Karpas-422 (cell line): ENCODE measurements at regions not wholly inside any gene's neighbourhood (a gene's known extent, or its start where the extent isn't known, plus 50 kb on each side); places are given as distances from the start of the nearest gene placed in this dataset.

Experiments
- DNase-seq: peaks from one replicate; pipeline ENCODE4 v3.0.0-alpha.2; 2015
- H2AFZ ChIP-seq: fragments of 200-600 bp; sonication (generic); 2 replicates; pipeline ENCODE4 v1.6.1; 2014; ENCODE audit warnings: antibody characterized with exemption, low read length, mixed read lengths
- H3K27ac ChIP-seq: fragments of 200-600 bp; sonication (generic); 2 replicates; pipeline ENCODE4 v1.5.1; 2014; ENCODE audit warnings: mild to moderate bottlenecking, low read length, moderate library complexity
- H3K27me3 ChIP-seq: fragments of 200-600 bp; sonication (generic); 2 replicates; pipeline ENCODE4 v1.6.1; 2014; ENCODE audit warnings: low read length, mixed read lengths
- H3K36me3 ChIP-seq: fragments of 200-600 bp; sonication (generic); 2 replicates; pipeline ENCODE4 v1.6.1; 2014; ENCODE audit warnings: low read length, mixed read lengths; ENCODE audit not compliant: insufficient read depth
- H3K4me1 ChIP-seq: fragments of 200-600 bp; sonication (generic); 2 replicates; pipeline ENCODE4 v1.6.1; 2014; ENCODE audit warnings: mild to moderate bottlenecking, low read length, mixed read lengths
- H3K4me2 ChIP-seq: fragments of 200-600 bp; sonication (generic); 2 replicates; pipeline ENCODE4 v1.6.1; 2014; ENCODE audit warnings: low read length, low read depth, mild to moderate bottlenecking; ENCODE audit not compliant: poor library complexity, severe bottlenecking
- H3K4me3 ChIP-seq: fragments of 200-600 bp; sonication (generic); 2 replicates; pipeline ENCODE4 v1.5.1; 2014; ENCODE audit warnings: mild to moderate bottlenecking, antibody characterized with exemption, low read length, mixed read lengths
- H3K79me2 ChIP-seq: fragments of 200-600 bp; sonication (generic); 2 replicates; pipeline ENCODE4 v1.6.1; 2014; ENCODE audit warnings: mild to moderate bottlenecking, low read length, mixed read lengths
- H3K9ac ChIP-seq: fragments of 200-600 bp; sonication (generic); 2 replicates; pipeline ENCODE4 v1.6.0; 2014; ENCODE audit warnings: low read length
- H3K9me2 ChIP-seq: fragments of 200-600 bp; sonication (generic), shearing (Covaris generic); replicated peaks from 2 replicates; pipeline ENCODE4 v1.6.0; 2014; ENCODE audit warnings: mild to moderate bottlenecking, low read length, moderate library complexity; ENCODE audit not compliant: insufficient read depth
- H3K9me3 ChIP-seq: fragments of 300-700, 200-600 bp; sonication (generic); 2 replicates; pipeline ENCODE4 v1.6.1; 2014; ENCODE audit warnings: low read length, mixed read lengths
- H4K20me1 ChIP-seq: fragments of 200-600 bp; sonication (generic); 2 replicates; pipeline ENCODE4 v1.6.1; 2014; ENCODE audit warnings: mild to moderate bottlenecking, antibody characterized with exemption, low read length, low read depth; ENCODE audit not compliant: insufficient read depth

DNA sequence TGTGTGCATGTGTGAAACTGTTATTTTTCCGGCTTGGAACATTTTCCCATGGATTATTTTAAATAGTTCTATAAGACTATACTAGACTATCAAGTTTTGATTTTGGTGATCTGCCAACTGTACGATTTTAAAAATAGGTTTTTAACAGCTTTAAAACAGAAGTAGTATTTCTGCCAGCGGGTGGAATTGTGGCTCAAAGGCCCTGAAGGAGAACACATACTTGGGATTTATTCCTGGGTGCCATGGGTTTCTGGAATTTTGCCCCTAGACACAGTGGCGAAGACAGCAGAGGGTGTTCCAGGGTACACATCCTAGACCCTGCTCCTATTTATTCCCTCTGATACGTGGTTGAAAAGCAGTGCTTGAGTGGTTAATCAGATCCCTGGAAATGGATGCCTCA lies 81.7 kb upstream of the IPO9 start:
- Histone ChIP-seq H3K9me3 (no peaks in the 10 kb centered on the region), H3K9ac (no peak overlapping the region), H3K27ac (no peak overlapping the region), H3K36me3 (no peaks in the 10 kb centered on the region), H2AFZ (no peak overlapping the region), H3K4me3 (no peak overlapping the region), H4K20me1 (no peaks in the 10 kb centered on the region), H3K4me1 (no peaks in the 10 kb centered on the region), H3K79me2 (no peaks in the 10 kb centered on the region), H3K27me3 (no peaks in the 10 kb centered on the region), H3K4me2 (no peak overlapping the region), H3K9me2 (no peaks in the 10 kb centered on the region)
- DNase-seq: no peak

DNA sequence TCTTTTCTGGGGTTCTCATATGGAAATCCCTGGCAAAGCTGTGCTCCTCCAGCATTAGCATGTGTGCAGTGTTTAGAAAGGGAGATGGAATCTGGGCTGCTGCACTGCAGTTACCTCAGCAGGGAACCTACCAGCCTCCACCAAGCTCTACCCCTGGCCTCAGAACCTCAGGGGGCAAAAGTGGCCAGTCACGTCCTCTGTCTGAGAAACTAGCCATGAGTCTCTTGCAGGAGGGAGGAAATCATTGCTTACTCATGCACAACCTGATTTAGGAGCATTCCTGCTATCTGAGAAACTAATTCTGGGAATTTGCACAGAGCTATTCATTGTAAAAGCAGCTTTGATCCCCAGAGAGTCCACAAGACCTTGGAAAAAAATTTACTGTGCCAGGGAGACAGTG lies 80.6 kb upstream of the IPO9 start:
- Histone ChIP-seq H4K20me1 (no peaks in the 10 kb centered on the region), H3K27ac (no peak overlapping the region), H2AFZ (no peak overlapping the region), H3K4me3 (no peak overlapping the region), H3K4me1 (peaks cover 7% of the 10 kb centered on the region), H3K9me2 (no peaks in the 10 kb centered on the region), H3K9ac (no peak overlapping the region), H3K9me3 (no peaks in the 10 kb centered on the region), H3K4me2 (no peak overlapping the region), H3K79me2 (no peaks in the 10 kb centered on the region), H3K36me3 (no peaks in the 10 kb centered on the region), H3K27me3 (no peaks in the 10 kb centered on the region)
- DNase-seq: no peak

DNA sequence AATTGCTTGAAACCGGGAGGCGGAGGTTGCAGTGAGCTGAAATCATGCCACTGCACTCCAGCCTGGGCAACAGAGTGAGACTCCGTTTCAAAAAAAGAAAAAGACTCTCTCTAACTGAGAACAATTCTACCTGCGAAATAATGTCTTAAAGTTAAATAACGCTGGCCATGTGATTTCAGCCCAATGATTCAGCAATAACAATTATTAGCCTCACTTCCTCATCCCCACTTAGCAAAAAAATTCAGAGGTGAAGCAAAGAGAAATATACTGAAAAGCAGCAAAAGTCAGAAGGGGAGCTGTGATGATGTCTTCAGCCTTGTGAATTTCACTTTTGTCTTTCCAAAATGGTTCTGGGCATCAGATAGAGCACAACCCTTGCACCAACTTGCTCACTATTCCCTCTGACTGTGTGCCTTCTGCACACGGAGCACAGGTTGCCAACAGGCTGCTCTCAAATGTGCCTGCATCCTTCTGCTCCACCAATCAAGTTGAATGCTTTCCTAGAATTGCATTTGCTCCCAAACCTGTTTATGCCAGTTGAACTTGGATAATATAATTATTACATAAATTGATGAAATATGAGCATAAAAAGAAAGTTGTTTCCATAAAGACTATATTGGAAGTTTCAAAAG lies 79.8 kb upstream of the IPO9 start:
- no peaks in the 10 kb centered on the region for H4K20me1 ChIP-seq
- H3K4me1 ChIP-seq: peaks cover 7% of the 10 kb centered on the region
- H3K4me3 ChIP-seq: no peak overlapping the region
- H3K27ac ChIP-seq: no peak overlapping the region
- no peak overlapping the region for H3K9ac ChIP-seq
- DNase-seq: no peak
- no peaks in the 10 kb centered on the region for H3K36me3 ChIP-seq
- H3K9me3 ChIP-seq: no peaks in the 10 kb centered on the region
- H2AFZ ChIP-seq: no peak overlapping the region
- H3K27me3 ChIP-seq: no peaks in the 10 kb centered on the region
- H3K4me2 ChIP-seq: no peak overlapping the region
- no peaks in the 10 kb centered on the region for H3K79me2 ChIP-seq
- no peaks in the 10 kb centered on the region for H3K9me2 ChIP-seq

DNA sequence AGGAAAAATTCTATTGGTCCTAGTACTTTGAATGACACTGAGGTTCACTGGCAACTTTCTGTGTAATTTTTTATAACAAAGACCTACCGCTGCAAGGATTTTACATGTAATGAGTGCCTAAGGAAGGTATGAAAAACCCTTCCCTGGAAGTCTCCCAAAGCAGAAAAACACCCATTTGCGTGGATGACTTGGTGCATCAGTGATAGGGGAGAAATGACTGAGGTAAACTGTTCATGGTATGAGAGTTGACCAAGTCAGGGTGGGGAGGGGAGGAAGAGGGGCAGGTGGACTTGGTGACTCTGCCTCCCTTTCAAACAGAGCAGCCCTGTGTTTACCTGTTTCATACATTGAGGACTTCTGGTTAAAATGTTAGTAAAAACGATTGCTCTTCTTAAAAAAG lies 78.8 kb upstream of the IPO9 start:
- Histone ChIP-seq H3K4me3 (no peak overlapping the region), H3K27ac (no peak overlapping the region), H3K27me3 (no peaks in the 10 kb centered on the region), H2AFZ (no peak overlapping the region), H4K20me1 (no peaks in the 10 kb centered on the region), H3K9me2 (no peaks in the 10 kb centered on the region), H3K79me2 (no peaks in the 10 kb centered on the region), H3K4me1 (peaks cover 7% of the 10 kb centered on the region), H3K9ac (no peak overlapping the region), H3K4me2 (no peak overlapping the region), H3K9me3 (no peaks in the 10 kb centered on the region), H3K36me3 (no peaks in the 10 kb centered on the region)
- no peak for DNase-seq

DNA sequence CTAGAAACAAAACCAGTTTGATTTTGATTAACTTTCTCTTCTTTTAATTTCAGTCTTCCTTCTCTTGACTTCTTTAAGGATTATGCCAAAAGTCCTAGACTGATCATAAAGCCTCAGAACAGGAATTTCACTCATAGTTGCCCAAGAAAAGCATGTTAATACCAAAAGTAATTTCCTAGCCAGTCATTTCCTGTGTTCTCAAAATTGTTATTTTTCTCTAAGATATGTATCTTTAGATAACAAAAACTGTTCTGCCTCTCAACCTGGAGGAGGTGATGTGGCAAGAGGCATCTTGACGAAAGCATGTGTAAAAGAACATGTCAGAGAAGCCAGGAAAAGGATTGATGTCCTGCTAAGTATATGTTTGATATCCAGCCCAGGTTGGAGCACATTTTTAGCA lies 78.0 kb upstream of the IPO9 start:
- Histone ChIP-seq H3K27ac (no peak overlapping the region), H3K79me2 (no peaks in the 10 kb centered on the region), H2AFZ (no peak overlapping the region), H3K27me3 (no peaks in the 10 kb centered on the region), H3K4me1 (peaks cover 7% of the 10 kb centered on the region), H3K4me3 (no peak overlapping the region), H3K4me2 (no peak overlapping the region), H4K20me1 (no peaks in the 10 kb centered on the region), H3K9me2 (no peaks in the 10 kb centered on the region), H3K9ac (no peak overlapping the region), H3K9me3 (no peaks in the 10 kb centered on the region), H3K36me3 (no peaks in the 10 kb centered on the region)
- DNase-seq: no peak

DNA sequence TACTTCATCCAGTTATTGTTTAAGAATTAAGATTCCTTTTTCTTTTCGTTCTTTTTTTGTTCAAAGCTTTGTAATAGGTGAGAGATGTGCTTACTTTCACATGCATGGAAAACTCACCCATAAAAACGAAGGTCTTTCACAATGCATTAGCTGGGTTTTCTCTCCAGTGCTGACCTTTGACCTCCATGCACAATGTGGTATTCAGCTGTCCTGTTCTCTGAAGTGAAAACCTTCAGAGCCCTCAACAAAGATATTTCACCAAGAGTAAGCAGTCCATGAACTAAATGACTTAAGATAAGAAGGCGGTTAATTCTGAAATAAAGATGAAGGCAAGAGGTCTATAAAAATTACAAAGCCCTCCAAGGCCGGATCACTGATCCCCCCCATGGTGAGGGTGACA lies 77.1 kb upstream of the IPO9 start:
- H3K4me3 ChIP-seq: no peak overlapping the region
- no peaks in the 10 kb centered on the region for H3K36me3 ChIP-seq
- no peaks in the 10 kb centered on the region for H3K79me2 ChIP-seq
- no peak overlapping the region for H3K27ac ChIP-seq
- H4K20me1 ChIP-seq: no peaks in the 10 kb centered on the region
- H3K9ac ChIP-seq: no peak overlapping the region
- no peaks in the 10 kb centered on the region for H3K9me3 ChIP-seq
- DNase-seq: no peak
- H3K9me2 ChIP-seq: no peaks in the 10 kb centered on the region
- H3K27me3 ChIP-seq: no peaks in the 10 kb centered on the region
- peaks cover 7% of the 10 kb centered on the region for H3K4me1 ChIP-seq
- H2AFZ ChIP-seq: no peak overlapping the region
- no peak overlapping the region for H3K4me2 ChIP-seq

DNA sequence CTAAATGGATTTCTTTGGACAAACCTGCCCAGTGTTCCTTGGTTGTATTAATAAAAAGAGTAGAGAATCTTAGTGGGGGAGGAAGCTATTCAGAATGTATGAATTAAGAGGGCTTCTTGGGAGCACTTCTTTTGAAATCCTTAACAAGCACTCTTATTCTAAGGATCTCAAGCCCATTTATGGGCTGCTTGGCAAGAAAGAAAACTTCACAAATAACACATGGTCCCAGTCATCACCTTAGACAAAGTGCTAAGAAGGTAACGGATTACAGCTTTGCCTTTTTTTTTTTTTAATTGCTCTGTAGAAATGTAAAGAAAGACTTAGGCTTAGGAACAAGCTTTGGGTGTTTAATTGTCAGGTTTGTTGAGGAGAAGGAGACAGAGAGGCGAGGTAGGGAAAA lies 76.6 kb upstream of the IPO9 start:
- H3K4me1 ChIP-seq: peaks cover 7% of the 10 kb centered on the region
- H3K27me3 ChIP-seq: no peaks in the 10 kb centered on the region
- DNase-seq: no peak
- no peaks in the 10 kb centered on the region for H4K20me1 ChIP-seq
- no peak overlapping the region for H3K4me2 ChIP-seq
- H3K27ac ChIP-seq: no peak overlapping the region
- no peaks in the 10 kb centered on the region for H3K9me2 ChIP-seq
- no peak overlapping the region for H3K9ac ChIP-seq
- no peaks in the 10 kb centered on the region for H3K36me3 ChIP-seq
- no peaks in the 10 kb centered on the region for H3K79me2 ChIP-seq
- H3K4me3 ChIP-seq: no peak overlapping the region
- H2AFZ ChIP-seq: no peak overlapping the region
- no peaks in the 10 kb centered on the region for H3K9me3 ChIP-seq

DNA sequence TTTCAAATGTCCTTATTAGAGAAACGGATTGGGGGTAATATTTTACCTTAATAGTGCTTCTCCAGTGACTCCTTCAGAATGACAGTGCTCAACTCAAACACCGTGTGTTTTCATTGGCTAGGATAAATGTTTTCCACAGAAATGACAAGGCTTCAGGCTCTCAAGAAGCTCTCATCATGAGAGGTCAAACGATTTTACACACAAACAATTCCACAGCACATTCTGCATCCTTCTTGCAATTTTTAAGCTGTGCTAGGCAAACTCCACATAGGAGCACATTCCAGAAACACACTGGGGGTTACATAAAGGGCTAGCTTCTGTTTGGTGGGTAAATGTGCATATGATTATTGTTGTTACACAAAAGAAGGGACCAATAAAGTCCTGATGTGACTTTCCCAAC lies 75.5 kb upstream of the IPO9 start:
- Histone ChIP-seq H3K4me1 (peaks cover 18% of the 10 kb centered on the region), H2AFZ (no peak overlapping the region), H3K27ac (no peak overlapping the region)

DNA sequence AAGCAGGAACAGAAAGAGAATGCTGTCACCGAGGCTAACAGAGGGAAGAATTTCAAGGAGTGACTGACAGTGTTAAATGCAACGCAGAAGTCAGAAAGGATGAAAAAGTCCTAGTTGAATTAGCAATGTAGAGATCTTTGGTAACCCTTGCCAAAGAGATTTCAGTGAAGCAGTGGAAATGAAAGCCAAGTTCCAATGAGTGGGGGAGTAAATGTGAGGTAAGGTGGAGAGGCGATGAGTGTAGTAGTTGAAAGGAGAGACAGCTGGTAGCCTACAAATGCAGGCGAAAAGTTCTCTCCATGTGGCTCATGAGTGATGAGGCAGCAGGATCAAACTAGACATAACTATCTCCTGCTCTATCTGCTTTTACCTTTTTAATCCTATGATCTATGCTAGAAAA lies 74.6 kb upstream of the IPO9 start:
- Histone ChIP-seq H2AFZ (no peak overlapping the region), H3K27me3 (no peaks in the 10 kb centered on the region), H4K20me1 (no peaks in the 10 kb centered on the region; the same call in 1 of the 2 replicates), H3K4me3 (no peak overlapping the region), H3K9me3 (no peaks in the 10 kb centered on the region), H3K4me1 (peaks cover 26% of the 10 kb centered on the region), H3K79me2 (no peaks in the 10 kb centered on the region), H3K4me2 (no peak overlapping the region), H3K27ac (no peak overlapping the region), H3K36me3 (no peaks in the 10 kb centered on the region), H3K9ac (no peak overlapping the region), H3K9me2 (no peaks in the 10 kb centered on the region)
- no peak for DNase-seq

More for the DNA sequence above, 75.5 kb upstream of the IPO9 start:
- Histone ChIP-seq H3K79me2 (no peaks in the 10 kb centered on the region), H3K4me3 (no peak overlapping the region), H3K9me2 (no peaks in the 10 kb centered on the region), H3K27me3 (no peaks in the 10 kb centered on the region), H3K4me2 (no peak overlapping the region), H3K9me3 (no peaks in the 10 kb centered on the region), H4K20me1 (no peaks in the 10 kb centered on the region; the same call in 1 of the 2 replicates), H3K9ac (no peak overlapping the region), H3K36me3 (no peaks in the 10 kb centered on the region)
- no peak for DNase-seq
